Gastrocnemius medialis (tissue), 4 donors: ENCODE measurements at regions not wholly inside any gene's neighbourhood (a gene's known extent, or its start where the extent isn't known, plus 50 kb on each side); places are given as distances from the start of the nearest gene placed in this dataset.

Experiments
- ATAC-seq, 2 donors: fragments of 150-250 bp; one replicate each; pipeline ENCODE4 v1.9.1; 2016
- DNase-seq, 2 donors: peaks; one replicate each; pipeline ENCODE4 v3.0.0-alpha.2; 2019
- H3K27ac ChIP-seq, 4 donors: fragments of 200-600 bp; sonication (generic); 1 replicate in 1 of 4; 2 replicates in 3 of 4; pipeline ENCODE4 v1.5.1; 2016 to 2018; ENCODE audit warnings: mild to moderate bottlenecking in 2 of 4, moderate library complexity in 1 of 4
- H3K27me3 ChIP-seq, 3 donors: fragments of 200-600 bp; sonication (generic) in 2 of 3; 1 replicate in 1 of 3; 2 replicates in 2 of 3; pipeline versions ENCODE4 v1.5.1 to v1.6.0; 2016 to 2019; ENCODE audit warnings: mild to moderate bottlenecking in 1 of 3, moderate library complexity in 1 of 3
- H3K36me3 ChIP-seq, 2 donors: fragments of 200-600 bp; sonication (generic) in 1 of 2; one replicate each; pipeline ENCODE4 v1.5.1; 2017 to 2018
- H3K4me1 ChIP-seq, 2 donors: fragments of 200-600 bp; sonication (generic) in 1 of 2; one replicate each; pipeline ENCODE4 v1.5.1; 2016 to 2017; ENCODE audit warnings: mild to moderate bottlenecking in 2 of 2
- H3K4me3 ChIP-seq, 4 donors: fragments of 200-600 bp; sonication (generic) in 3 of 4; 1 replicate in 1 of 4; 2 replicates in 3 of 4; pipeline ENCODE4 v1.5.1; 2016 to 2019; ENCODE audit warnings: mild to moderate bottlenecking in 2 of 4
- H3K9me3 ChIP-seq, 3 donors: fragments of 200-600 bp; sonication (generic) in 2 of 3; 1 replicate in 1 of 3; 2 replicates in 2 of 3; pipeline ENCODE4 v1.5.1; 2016 to 2019
- POLR2A ChIP-seq, 2 donors: fragments of 450-650 bp; IDR thresholded peaks; one replicate each; pipeline ENCODE4 v1.6.1; 2017; ENCODE audit warnings: antibody characterized with exemption in 2 of 2, mild to moderate bottlenecking in 2 of 2, moderate library complexity in 2 of 2
- in situ Hi-C, 4 donors: fragments of 200-750 bp; cut with MboI; loops; one replicate each; pipeline versions ENCODE4 v1.15.0 to v1.8.0; 2017; ENCODE audit warnings: low sequenced_read_pairs in 4 of 4
- intact Hi-C: fragments of 100-400 bp; cut with DNase I; formaldehyde crosslinking; loops from one replicate; pipeline ENCODE4 v1.15.1; 2023; ENCODE audit warnings: low total_unique reads
- TF ChIP-seq, protein P1 (sequence below), 5 experiments: fragments of 450-650 bp in 3 of 5; fragments of 200-600 bp in 2 of 5; sonication (generic) in 2 of 5; IDR thresholded peaks in 4 of 5; conservative IDR thresholded peaks in 1 of 5; 1 replicate in 4 of 5; 2 replicates in 1 of 5; pipeline ENCODE4 v1.5.1; 2016 to 2019; ENCODE audit warnings: antibody characterized with exemption in 5 of 5, mild to moderate bottlenecking in 3 of 5, moderate library complexity in 3 of 5

DNA sequence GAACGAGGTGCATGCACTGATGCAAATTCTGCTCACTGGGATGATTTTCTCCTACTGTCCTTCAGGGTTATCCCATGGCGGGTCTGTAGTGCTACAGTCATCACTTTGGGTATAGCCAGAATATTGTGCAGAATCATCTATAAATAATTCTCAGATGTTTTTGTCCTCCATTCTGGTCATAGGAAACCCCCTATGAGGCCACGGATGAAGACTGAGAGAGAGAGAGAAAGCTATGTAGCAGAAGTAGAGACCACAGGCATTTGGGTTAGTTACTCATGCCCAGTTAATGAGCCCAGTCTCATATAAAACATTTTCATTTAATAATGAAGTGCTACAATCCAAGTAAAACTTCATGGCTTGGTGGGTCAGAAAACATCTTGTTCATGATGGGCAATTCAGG, 145.1 kb upstream of the PLN start:
- in situ Hi-C loops: no loop called here
- no peak for TF ChIP-seq POLR2A (IDR thresholded peaks at IDR 0.05)
- TF ChIP-seq, protein P1, sequence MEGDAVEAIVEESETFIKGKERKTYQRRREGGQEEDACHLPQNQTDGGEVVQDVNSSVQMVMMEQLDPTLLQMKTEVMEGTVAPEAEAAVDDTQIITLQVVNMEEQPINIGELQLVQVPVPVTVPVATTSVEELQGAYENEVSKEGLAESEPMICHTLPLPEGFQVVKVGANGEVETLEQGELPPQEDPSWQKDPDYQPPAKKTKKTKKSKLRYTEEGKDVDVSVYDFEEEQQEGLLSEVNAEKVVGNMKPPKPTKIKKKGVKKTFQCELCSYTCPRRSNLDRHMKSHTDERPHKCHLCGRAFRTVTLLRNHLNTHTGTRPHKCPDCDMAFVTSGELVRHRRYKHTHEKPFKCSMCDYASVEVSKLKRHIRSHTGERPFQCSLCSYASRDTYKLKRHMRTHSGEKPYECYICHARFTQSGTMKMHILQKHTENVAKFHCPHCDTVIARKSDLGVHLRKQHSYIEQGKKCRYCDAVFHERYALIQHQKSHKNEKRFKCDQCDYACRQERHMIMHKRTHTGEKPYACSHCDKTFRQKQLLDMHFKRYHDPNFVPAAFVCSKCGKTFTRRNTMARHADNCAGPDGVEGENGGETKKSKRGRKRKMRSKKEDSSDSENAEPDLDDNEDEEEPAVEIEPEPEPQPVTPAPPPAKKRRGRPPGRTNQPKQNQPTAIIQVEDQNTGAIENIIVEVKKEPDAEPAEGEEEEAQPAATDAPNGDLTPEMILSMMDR (IDR thresholded peaks at IDR 0.05 in 4 of 5, conservative IDR thresholded peaks at IDR 0.05 in 1 of 5): no peak
- Histone ChIP-seq H3K27ac (no peak overlapping the region), H3K4me3 (no peak overlapping the region), H3K4me1 (peaks cover 12 to 16% of the 10 kb centered on the region in 2 donors), H3K36me3 (no peaks in the 10 kb centered on the region), H3K9me3 (no peaks in the 10 kb centered on the region), H3K27me3 (no peaks in the 10 kb centered on the region)
- DNase-seq: no peak
- intact Hi-C loops: no loop called here
- ATAC-seq: no peak

DNA sequence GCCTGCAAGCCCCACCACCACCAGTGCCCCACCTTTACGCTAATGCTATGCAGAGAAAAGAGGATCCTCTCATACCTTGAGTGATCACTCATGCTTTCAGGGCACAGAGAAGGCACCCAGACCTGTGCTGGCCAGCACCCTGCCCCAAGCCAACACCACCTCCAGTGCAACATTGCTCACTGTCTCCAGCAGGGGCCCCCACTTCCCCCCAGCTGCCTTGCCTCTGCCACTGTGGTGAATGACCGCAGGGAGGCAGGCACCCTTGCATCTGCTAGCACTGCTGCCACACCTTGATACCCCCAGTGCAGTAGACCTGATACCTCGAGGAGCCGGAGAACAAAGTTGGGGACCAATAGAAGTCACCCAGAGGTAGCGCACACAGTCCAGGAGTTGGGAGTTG, 139.2 kb upstream of the PLN start:
- Histone ChIP-seq H3K4me1 (no peaks in the 10 kb centered on the region), H3K36me3 (no peaks in the 10 kb centered on the region), H3K27ac (no peak overlapping the region), H3K4me3 (no peak overlapping the region), H3K9me3 (no peaks in the 10 kb centered on the region), H3K27me3 (no peaks in the 10 kb centered on the region)
- TF ChIP-seq, protein P1 (IDR thresholded peaks at IDR 0.05 in 4 of 5, conservative IDR thresholded peaks at IDR 0.05 in 1 of 5): no peak
- TF ChIP-seq POLR2A (IDR thresholded peaks at IDR 0.05): no peak
- DNase-seq (no peak), ATAC-seq (no peak)
- in situ Hi-C loops (no loop called here), intact Hi-C loops (no loop called here)

DNA sequence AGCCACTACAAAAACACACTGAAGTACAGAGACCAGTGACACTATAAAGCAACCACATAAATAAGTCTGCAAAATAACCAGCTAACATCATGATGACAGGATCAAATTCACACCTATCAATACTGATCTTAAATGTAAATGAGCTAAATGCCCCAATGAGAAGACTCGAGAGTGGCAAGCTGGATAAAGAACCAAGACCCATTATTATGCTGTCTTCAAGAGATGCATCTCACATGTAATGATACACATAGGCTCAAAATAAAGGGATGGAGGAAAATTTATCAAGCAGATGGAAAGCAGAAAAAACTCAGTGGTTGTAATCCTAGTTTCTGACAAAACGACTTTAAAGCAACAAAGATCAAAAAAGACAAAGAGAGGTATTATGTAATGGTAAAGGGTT, 138.1 kb upstream of the PLN start:
- intact Hi-C loops (no loop called here), in situ Hi-C loops (no loop called here)
- ATAC-seq (no peak), DNase-seq (no peak)
- Histone ChIP-seq H3K9me3 (no peaks in the 10 kb centered on the region), H3K27me3 (no peaks in the 10 kb centered on the region), H3K27ac (no peak overlapping the region), H3K4me1 (no peaks in the 10 kb centered on the region), H3K4me3 (no peak overlapping the region), H3K36me3 (no peaks in the 10 kb centered on the region)
- no peak for TF ChIP-seq POLR2A (IDR thresholded peaks at IDR 0.05)
- TF ChIP-seq, protein P1 (IDR thresholded peaks at IDR 0.05 in 4 of 5, conservative IDR thresholded peaks at IDR 0.05 in 1 of 5): no peak
